HG02981 (cell line): ENCODE measurements at regions not wholly inside any gene's neighbourhood (a gene's known extent, or its start where the extent isn't known, plus 50 kb on each side); places are given as distances from the start of the nearest gene placed in this dataset.

Source experiments
- ATAC-seq: cut with Tn5 transposase; IDR thresholded peaks from one replicate; pipeline ENCODE4 v1.9.1; 2021; ENCODE audit warnings: mild to moderate bottlenecking, moderate library complexity; ENCODE audit not compliant: unreplicated experiment

GRCh38 chr12:85568395-85569103 lies 267.7 kb downstream of the RASSF9 start:
- no peak for ATAC-seq

- no peak for ATAC-seq
Measured at GRCh38 chr12:85569261-85569660, 266.9 kb downstream of the RASSF9 start.

- no peak for ATAC-seq
Measured at GRCh38 chr12:85572956-85573355, 263.3 kb downstream of the RASSF9 start.

- ATAC-seq = no peak
Measured at GRCh38 chr12:85573635-85574214, 262.5 kb downstream of the RASSF9 start.

GRCh38 chr12:85574291-85574690 lies 261.9 kb downstream of the RASSF9 start:
- ATAC-seq = no peak

- peak; percentile 96 for ATAC-seq
Measured at GRCh38 chr12:85575120-85576096, 260.8 kb downstream of the RASSF9 start.

GRCh38 chr12:85580562-85581168 lies 255.5 kb downstream of the RASSF9 start:
- no peak for ATAC-seq

GRCh38 chr12:85587158-85587557 lies 249.1 kb downstream of the RASSF9 start:
- ATAC-seq = no peak

GRCh38 chr12:85588221-85588620 lies 248.0 kb downstream of the RASSF9 start:
- no peak for ATAC-seq

GRCh38 chr12:85600841-85601240 lies 235.4 kb downstream of the RASSF9 start:
- ATAC-seq = no peak

GRCh38 chr12:85603556-85603955 lies 232.7 kb downstream of the RASSF9 start:
- ATAC-seq = no peak

- no peak for ATAC-seq
Measured at GRCh38 chr12:85606455-85606854, 229.8 kb downstream of the RASSF9 start.

- no peak for ATAC-seq
Measured at GRCh38 chr12:85609778-85610177, 226.4 kb downstream of the RASSF9 start.

GRCh38 chr12:85610194-85610593 lies 226.0 kb downstream of the RASSF9 start:
- ATAC-seq = no peak

- ATAC-seq = no peak
Measured at GRCh38 chr12:85616201-85616600, 220.0 kb downstream of the RASSF9 start.

GRCh38 chr12:85617307-85618091 lies 218.7 kb downstream of the RASSF9 start:
- no peak for ATAC-seq

GRCh38 chr12:85621041-85621440 lies 215.2 kb downstream of the RASSF9 start:
- ATAC-seq = no peak

GRCh38 chr12:85623763-85624162 lies 212.4 kb downstream of the RASSF9 start:
- no peak for ATAC-seq

GRCh38 chr12:85625467-85625866 lies 210.7 kb downstream of the RASSF9 start:
- ATAC-seq = no peak

GRCh38 chr12:85626001-85626783 lies 210.0 kb downstream of the RASSF9 start:
- ATAC-seq = no peak
